Esophagus mucosa (tissue), 1 donor: ENCODE measurements at regions not wholly inside any gene's neighbourhood (a gene's known extent, or its start where the extent isn't known, plus 50 kb on each side); places are given as distances from the start of the nearest gene placed in this dataset.
"Not testable (repeated sequence)": the region's sequence is repeated elsewhere in the genome, so short reads cannot be mapped to it uniquely, and the experiment has no call there.

Source experiments
- ATAC-seq: fragments of 200-7000 bp; cut with Tn5 transposase; one replicate; pipeline ENCODE4 v1.9.1; 2020
- donor health status: DM: yes; HTN: yes; CAD: no.

DNA sequence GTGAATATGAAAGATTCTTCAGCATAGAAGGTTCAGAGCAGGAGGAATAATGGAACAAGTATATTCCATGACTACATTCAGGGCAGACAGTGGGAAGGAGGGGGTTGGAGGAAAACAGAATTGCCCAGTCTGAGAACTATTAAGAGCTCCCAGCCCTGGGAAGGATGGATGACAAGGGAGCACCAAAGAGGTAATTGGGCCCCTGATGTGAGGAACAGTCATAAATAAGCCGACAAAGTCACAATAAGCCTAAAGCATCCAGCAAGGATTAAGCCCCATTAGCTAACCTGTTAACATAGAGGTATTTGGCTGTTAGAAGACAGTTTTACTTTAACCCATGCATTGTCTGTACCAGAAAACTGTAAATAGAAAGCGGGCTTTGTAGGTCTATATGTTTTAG is 348.7 kb upstream of the SEMA6A start:
- ATAC-seq, result no peak

- ATAC-seq, result no peak
Observed at GRCh38 chr5:116922532-116922931, 347.9 kb upstream of the SEMA6A start.

GRCh38 chr5:116914869-116915504 is 340.4 kb upstream of the SEMA6A start:
- no peak for ATAC-seq

DNA sequence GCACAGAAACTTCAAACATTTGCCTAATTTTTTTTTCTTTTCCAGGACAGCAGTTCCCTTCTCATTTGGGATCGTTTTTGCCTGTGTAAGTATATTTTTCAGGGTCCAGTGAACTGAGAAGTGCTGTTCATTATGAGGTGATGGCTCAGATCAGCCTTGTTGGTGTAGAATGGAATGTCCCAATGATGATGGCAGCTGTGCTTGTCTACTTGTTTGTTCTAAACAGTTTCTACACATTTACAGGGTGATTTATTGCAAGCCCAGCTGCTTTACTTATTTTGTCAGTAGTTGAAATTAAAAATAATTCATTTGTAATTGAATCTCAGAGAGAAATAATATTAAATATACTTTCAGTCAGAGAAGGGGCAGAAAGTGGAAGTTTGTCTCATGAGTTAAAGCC is 337.6 kb upstream of the SEMA6A start:
- no peak for ATAC-seq

DNA sequence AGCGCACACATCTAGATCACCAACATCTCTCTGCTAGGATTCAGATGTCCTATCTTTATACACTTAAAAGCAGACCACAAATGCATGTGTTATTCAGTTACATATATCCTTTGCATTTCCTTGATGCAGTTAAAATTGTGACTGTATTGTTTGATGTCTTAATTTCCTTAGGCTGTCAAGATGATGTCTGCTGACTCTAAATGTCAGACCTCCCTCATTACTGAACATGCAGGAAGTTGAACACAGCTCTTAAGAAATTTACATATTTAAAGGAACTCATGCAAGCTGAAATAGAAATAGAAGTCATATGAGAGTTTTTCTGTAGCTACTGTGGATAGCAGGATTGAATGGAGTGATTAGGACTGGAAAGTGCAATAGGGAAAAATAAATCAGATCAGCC is 336.5 kb upstream of the SEMA6A start:
- no peak for ATAC-seq

- no peak for ATAC-seq
Observed at GRCh38 chr5:116908537-116908936, 333.9 kb upstream of the SEMA6A start.

DNA sequence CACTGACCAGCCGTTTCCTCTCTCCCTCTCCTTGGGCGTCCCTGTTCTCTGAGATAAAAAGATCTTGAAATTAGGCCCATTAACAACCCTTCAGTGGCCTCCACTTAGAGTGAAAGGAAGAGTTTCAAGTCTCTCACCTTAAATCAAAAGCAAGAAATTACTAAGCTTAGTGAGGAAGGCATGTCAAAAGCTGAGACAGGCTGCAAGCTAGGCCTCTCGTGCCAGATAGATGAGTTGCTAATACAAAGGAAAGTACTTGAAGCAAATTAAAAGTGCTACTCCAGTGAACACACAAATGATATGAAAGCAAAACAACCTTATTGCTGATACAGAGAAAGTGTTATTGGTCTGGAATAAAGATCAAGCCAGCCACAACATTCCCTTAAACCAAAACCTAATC is 331.3 kb upstream of the SEMA6A start:
- ATAC-seq, result no peak

DNA sequence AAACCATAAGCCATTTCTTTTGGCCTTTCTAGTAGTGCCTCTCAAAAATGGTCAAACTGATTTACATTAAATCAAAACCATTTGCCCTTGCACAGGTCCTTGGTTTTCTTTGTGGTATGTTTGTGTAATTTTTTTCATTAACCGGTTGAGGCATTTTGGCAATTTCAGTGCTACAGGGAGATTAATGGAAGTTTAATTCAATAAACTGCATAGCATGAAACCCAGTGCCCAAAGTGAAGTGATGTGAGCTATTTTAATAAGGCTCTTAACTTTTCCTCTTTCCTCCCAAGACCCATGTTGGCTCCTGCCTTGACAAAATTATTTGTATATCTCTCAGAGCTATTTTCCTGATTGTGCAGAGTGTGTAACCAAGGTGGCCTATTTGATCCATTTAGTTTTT is 326.2 kb upstream of the SEMA6A start:
- no peak for ATAC-seq

DNA sequence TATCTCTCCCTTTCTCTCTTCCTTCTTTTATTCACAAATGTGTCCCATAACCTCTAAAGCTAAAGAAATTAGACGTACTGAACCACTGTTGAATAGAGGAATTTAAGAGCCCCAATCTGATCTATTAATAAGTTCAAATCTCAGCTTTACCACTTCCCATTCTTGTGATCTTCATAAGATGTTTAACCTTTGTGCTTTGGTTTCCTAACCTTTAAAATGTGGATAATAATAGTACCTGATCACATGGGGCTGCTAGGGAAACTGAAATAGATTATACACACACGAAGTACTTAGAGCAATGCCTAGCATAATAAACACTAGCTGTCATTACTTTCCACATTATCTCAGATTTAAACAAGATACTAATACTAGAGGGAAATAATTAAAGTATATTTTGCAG is 324.3 kb upstream of the SEMA6A start:
- ATAC-seq, result no peak

DNA sequence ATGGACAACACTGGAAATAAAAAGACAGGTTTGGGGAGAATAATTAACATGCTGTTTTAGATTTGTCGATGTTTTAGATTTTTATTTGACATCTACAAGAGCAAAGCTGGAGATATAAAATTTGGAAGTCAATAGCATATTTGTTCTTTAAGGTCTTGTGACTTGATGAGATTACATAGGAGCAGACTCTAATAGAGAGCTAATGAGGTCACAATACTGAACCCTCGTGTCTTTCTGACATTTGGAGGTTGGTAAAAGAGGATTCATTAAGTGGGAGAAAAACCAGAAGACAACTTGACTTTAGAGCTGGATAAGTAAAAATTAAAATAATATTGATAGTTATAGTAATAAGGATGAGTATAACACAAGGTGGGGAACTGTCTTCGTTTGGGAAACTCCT is 322.7 kb upstream of the SEMA6A start:
- no peak for ATAC-seq

GRCh38 chr5:116896001-116896400 is 321.4 kb upstream of the SEMA6A start:
- no peak for ATAC-seq

- no peak for ATAC-seq
Observed at GRCh38 chr5:116892993-116893392, 318.4 kb upstream of the SEMA6A start.

DNA sequence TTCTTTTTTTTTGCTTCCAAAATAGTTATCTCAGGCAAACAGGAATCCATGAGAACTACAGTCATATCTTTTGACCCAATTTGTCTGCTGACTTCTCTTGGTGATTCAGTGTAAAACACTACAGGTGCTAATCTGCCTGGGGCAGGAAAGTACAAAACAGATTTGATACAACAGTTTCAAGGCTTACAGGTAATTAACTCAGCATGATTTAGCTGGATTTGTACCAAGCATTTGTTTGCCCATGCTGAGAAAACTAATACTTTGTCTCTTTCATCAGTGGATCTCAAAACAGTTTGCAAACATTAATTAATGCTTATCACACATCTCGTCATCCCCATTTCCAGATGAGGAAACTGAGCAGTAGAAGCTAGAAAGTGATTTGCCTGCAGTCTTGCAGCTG is 312.5 kb upstream of the SEMA6A start:
- peak; percentile 47 for ATAC-seq

- ATAC-seq, result no peak
Observed at GRCh38 chr5:116885825-116886224, 311.2 kb upstream of the SEMA6A start.

DNA sequence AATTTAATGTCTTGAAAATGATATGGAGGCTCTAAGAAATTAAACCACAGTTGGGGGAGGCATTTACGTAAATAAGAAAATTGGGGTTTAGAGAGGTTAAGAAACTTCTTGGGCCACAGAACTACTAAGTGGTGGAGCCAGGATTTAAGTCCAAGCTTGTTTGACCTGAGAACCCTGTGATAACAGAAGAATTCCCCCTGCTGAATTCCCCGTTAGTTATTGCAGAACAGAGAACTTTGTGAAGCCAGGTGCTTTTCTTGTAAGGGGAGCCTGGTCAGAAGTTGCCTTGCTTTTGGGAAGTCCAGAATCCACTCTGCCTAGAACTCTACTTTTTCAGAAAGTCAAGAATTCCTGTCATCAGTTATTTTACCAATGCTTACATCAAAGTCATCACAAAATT is 309.3 kb upstream of the SEMA6A start:
- no peak for ATAC-seq

DNA sequence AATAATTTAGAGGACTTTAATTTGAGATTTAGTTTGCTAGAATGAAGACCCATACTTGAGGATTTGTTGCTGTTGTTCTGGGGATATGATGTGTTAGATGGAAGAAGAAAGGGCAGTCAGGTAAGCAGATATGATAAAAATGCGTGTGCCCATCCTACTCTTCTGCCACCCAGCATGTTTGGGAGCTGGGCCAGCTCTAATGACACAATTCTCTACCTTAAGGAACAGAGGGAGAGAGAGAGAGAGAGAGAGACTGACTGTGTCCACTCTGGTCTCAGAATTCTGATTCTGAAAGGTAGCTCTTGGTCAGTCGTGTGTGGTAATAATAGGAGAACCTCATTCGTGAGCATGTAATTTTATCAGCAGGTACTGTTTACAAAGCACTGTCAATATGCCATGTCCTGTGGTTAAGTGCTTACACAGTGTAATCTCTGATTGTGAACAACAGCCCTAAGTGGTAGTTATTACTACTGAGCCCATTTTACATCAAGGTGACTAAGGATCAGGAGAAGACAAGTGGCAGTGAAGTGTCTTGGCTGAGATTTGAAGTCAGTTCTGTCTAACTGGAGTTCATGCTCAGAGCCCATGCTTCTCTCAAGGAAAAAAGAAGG is 307.4 kb upstream of the SEMA6A start:
- no peak for ATAC-seq

DNA sequence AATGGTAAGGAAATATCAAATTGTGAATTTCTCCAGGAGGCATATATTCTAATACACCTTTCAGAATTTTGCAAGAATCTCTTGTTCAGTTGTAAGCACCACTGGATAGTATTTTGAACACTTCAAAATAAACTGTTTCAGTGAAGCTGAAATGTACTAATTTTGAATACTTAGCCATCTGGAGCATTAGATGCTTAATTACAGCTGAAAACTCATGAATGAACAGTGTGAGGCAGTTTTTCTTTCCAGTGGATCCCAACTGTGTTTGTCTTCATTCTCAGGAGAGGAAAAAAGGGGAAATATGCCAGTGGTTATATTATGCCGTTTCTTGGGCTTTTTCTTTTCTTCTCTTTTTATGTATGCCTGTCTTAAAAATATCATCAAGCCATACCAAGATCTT is 306.0 kb upstream of the SEMA6A start:
- ATAC-seq, result no peak

- no peak for ATAC-seq
Observed at GRCh38 chr5:116880150-116880549, 305.5 kb upstream of the SEMA6A start.

GRCh38 chr5:116876240-116876840 is 301.7 kb upstream of the SEMA6A start:
- no peak for ATAC-seq

GRCh38 chr5:116872986-116873385 is 298.4 kb upstream of the SEMA6A start:
- ATAC-seq, result no peak

DNA sequence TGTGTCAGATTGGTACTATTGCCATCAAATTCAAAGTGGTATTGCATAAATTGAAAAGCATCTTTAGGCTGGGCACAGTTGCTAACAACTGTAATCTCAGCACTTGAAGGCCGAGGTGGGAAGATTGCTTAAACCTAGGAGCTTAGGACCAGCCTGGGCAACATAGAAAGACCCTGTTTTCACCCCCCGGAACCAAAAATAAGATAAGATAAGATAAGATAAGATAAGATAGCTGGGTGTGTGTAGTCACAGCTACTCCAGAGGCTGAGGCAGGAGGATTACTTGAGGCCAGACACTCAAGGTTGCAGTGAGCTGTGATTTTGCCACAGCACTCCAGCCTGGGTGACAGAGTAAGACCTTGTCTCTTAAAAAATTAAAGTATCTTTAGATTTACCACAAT is 297.9 kb upstream of the SEMA6A start:
- no peak for ATAC-seq

DNA sequence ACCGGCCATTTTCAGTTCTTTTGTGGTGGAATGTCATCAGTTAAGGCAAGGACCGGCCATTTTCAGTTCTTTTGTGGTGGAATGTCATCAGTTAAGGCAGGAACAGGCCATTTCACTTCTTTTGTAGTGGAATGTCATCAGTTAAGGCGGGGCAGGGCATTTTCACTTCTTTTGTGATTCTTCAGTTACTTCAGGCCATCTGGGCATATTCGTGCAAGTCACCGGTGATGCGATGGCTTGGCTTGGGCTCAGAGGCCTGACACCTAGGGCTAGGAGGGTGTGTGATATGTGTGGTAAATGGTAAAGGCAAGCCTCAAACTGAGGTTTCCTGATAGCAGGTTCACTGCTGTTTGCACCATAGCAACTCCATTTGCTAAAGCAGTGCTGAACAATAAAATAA is 293.2 kb upstream of the SEMA6A start:
- not testable (repeated sequence) for ATAC-seq

DNA sequence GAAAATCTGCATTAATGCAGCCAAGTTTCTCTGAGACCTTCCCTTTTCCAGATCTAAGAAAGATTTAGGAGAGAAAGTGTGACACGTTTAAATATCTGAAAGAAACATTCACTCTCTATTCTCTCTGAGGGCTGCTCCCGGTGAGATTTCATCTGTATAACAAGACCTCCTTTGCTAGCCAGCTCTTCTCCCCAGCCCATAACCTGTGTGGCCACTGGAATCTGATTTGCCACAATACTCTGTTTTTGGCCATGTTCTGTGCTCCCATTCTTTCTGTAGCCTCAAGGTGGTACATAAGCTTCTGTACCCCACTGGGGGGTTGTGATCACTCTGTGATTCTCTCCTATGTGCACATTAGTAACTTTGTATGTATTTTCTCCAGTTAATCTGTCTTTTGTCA is 291.0 kb upstream of the SEMA6A start:
- no peak for ATAC-seq

DNA sequence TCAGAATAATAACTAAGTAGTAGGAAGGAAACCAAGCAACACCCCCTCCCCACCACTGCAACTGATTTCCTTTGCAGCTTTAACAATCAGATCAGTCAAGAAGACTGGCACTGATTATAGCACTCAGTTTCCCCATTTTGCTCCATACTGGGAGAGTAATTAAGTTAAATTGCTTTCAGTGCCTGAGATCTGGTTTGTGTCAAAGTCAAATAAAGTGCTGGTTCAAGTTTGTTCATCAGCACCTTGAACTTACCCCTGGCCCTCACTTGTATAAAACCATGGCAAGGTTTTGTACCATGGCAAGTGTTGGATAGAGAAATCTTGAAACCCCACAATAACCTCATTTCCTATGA is 290.2 kb upstream of the SEMA6A start:
- ATAC-seq, result no peak
